HCT116 (cell line): ENCODE measurements at regions not wholly inside any gene's neighbourhood (a gene's known extent, or its start where the extent isn't known, plus 50 kb on each side); places are given as distances from the start of the nearest gene placed in this dataset.

ENCODE experiments used
- ATAC-seq: fragments of 200-7000 bp; cut with Tn5 transposase; 2 replicates; pipeline ENCODE4 v1.9.1; 2020; ENCODE audit warnings: mild to moderate bottlenecking, moderate library complexity
- BruUV-seq: library from RNA; stranded (reverse); fragments of 400-500 nt; replicated peaks from 2 replicates; lab custom pipeline; 2021; lab: Mats Ljungman, UMichigan
- CTCF ChIA-PET: fragments of 300-600 bp; sonication (Branson Sonifier 250); formaldehyde crosslinking; loops from one replicate; lab custom pipeline; 2021; ENCODE audit warnings: antibody characterized with exemption; lab: Charles Lee
- POLR2A ChIA-PET: fragments of 300-600, 350-600 bp; sonication (Branson Sonifier 250); formaldehyde crosslinking; loops from one replicate; lab custom pipeline; 2021; ENCODE audit warnings: antibody characterized with exemption; lab: Charles Lee
- RAD21 ChIA-PET, 2 experiments: fragments of 300-600 bp; sonication (Branson Sonifier 250); formaldehyde crosslinking; loops; one replicate each; lab custom pipeline; 2023; ENCODE audit warnings: low total read pairs in 2 of 2; ENCODE audit not compliant: uncharacterized antibody in 2 of 2, unreplicated experiment in 2 of 2, low non-redundant PET in 1 of 2; lab: Charles Lee
- DNase-seq: peaks from one replicate; pipeline ENCODE4 v3.0.0-alpha.2; 2010; ENCODE audit warnings: low read depth, low spot score
- H2AFZ ChIP-seq: fragments of 200-600 bp; shearing (Covaris generic), sonication (generic); 2 replicates; pipeline ENCODE4 v1.6.1; 2017; ENCODE audit warnings: low read depth, mixed run types, mixed read lengths, antibody characterized with exemption, low read length; ENCODE audit not compliant: poor library complexity, severe bottlenecking
- H3K27ac ChIP-seq: 2 replicates; pipeline ENCODE4 v1.5.1; 2012; ENCODE audit warnings: low read depth, low read length
- H3K27me3 ChIP-seq: fragments of 200-600 bp; sonication (generic); 2 replicates; pipeline ENCODE4 v1.6.1; 2016; ENCODE audit warnings: mixed run types, low read length, mixed read lengths; ENCODE audit not compliant: insufficient read depth
- H3K36me3 ChIP-seq, 2 experiments: fragments of 200-500 bp in 1 of 2; fragments of 200-600 bp in 1 of 2; sonication (Bioruptor generic) in 1 of 2; sonication (generic) in 1 of 2; 2 replicates each; pipeline versions ENCODE4 v1.5.1 to v1.6.1; 2014 to 2016; ENCODE audit warnings: low read length in 2 of 2, inconsistent platforms in 1 of 2, mixed read lengths in 1 of 2, mixed run types in 1 of 2; ENCODE audit not compliant: insufficient read depth in 2 of 2, control insufficient read depth in 1 of 2
- H3K4me1 ChIP-seq, 2 experiments: fragments of 200-600 bp in 1 of 2; sonication (generic) in 1 of 2; 2 replicates each; pipeline versions ENCODE4 v1.5.1 to v1.6.1; 2012 to 2017; ENCODE audit warnings: low read length in 2 of 2, inconsistent platforms in 1 of 2, mild to moderate bottlenecking in 1 of 2, mixed read lengths in 1 of 2, mixed run types in 1 of 2, moderate library complexity in 1 of 2; ENCODE audit not compliant: insufficient read depth in 2 of 2, control insufficient read depth in 1 of 2
- H3K4me2 ChIP-seq: fragments of 200-600 bp; sonication (generic); 2 replicates; pipeline ENCODE4 v1.6.1; 2017; ENCODE audit warnings: mixed run types, low read length, mixed read lengths
- H3K4me3 ChIP-seq, 2 experiments: fragments of 200-600 bp in 1 of 2; sonication (generic) in 1 of 2; replicated peaks in 1 of 2; 2 replicates each; pipeline ENCODE4 v1.5.1; 2011 to 2016; ENCODE audit warnings: low read length in 2 of 2, control low read depth in 1 of 2, low read depth in 1 of 2, mild to moderate bottlenecking in 1 of 2, mixed read lengths in 1 of 2, mixed run types in 1 of 2
- H3K79me2 ChIP-seq: fragments of 200-600 bp; sonication (generic); 2 replicates; pipeline ENCODE4 v1.6.1; 2017; ENCODE audit warnings: mild to moderate bottlenecking, mixed run types, low read length, moderate library complexity, mixed read lengths; ENCODE audit not compliant: insufficient read depth
- H3K9ac ChIP-seq: fragments of 200-600 bp; sonication (generic); 2 replicates; pipeline ENCODE4 v1.6.1; 2016; ENCODE audit warnings: low read length, mixed read lengths
- H3K9me2 ChIP-seq: fragments of 200-600 bp; sonication (generic), shearing (Covaris generic); 2 replicates; pipeline ENCODE4 v1.6.1; 2017; ENCODE audit warnings: mixed run types, mild to moderate bottlenecking, moderate library complexity; ENCODE audit not compliant: insufficient read depth
- H3K9me3 ChIP-seq, 2 experiments: fragments of 200-500 bp in 1 of 2; fragments of 200-600 bp in 1 of 2; sonication (Bioruptor generic) in 1 of 2; sonication (generic) in 1 of 2; 2 replicates each; pipeline ENCODE4 v1.6.1; 2014 to 2017; ENCODE audit warnings: low read length in 2 of 2, mixed read lengths in 2 of 2, inconsistent platforms in 1 of 2, low read depth in 1 of 2, mild to moderate bottlenecking in 1 of 2, mixed run types in 1 of 2, moderate library complexity in 1 of 2; ENCODE audit not compliant: control insufficient read depth in 1 of 2, insufficient read depth in 1 of 2
- H4K20me1 ChIP-seq: fragments of 200-600 bp; sonication (generic), shearing (Covaris generic); 2 replicates; pipeline ENCODE4 v1.6.1; 2017; ENCODE audit warnings: mixed run types, mild to moderate bottlenecking, moderate library complexity; ENCODE audit not compliant: insufficient read depth
- CBX3 ChIP-seq: IDR thresholded peaks from 2 replicates; pipeline ENCODE4 v1.6.1; 2012; ENCODE audit warnings: low read depth
- CEBPB ChIP-seq: IDR thresholded peaks from 2 replicates; pipeline ENCODE4 v1.6.1; 2012; ENCODE audit warnings: low read depth
- ELF1 ChIP-seq: IDR thresholded peaks from 2 replicates; pipeline ENCODE4 v1.6.1; 2012; ENCODE audit warnings: low read depth, borderline replicate concordance
- JUND ChIP-seq: IDR thresholded peaks from 2 replicates; pipeline ENCODE4 v1.6.1; 2012
- POLR2AphosphoS5 ChIP-seq: IDR thresholded peaks from 2 replicates; pipeline ENCODE4 v1.6.1; 2011; ENCODE audit warnings: mild to moderate bottlenecking, low read depth, low read length, moderate library complexity
- RAD21 ChIP-seq: IDR thresholded peaks from 2 replicates; pipeline ENCODE4 v1.6.1; 2012; ENCODE audit warnings: low read depth, mild to moderate bottlenecking
- REST ChIP-seq: IDR thresholded peaks from 2 replicates; pipeline ENCODE4 v1.6.1; 2012; ENCODE audit warnings: low read depth
- SIN3A ChIP-seq: IDR thresholded peaks from 2 replicates; pipeline ENCODE4 v1.6.1; 2012; ENCODE audit warnings: low read depth
- SRF ChIP-seq: IDR thresholded peaks from 2 replicates; pipeline ENCODE4 v1.6.1; 2012; ENCODE audit warnings: low read depth
- TCF7L2 ChIP-seq: IDR thresholded peaks from 2 replicates; pipeline ENCODE4 v1.7.0; 2011; ENCODE audit warnings: borderline replicate concordance, inconsistent platforms; ENCODE audit not compliant: insufficient read depth, insufficient read length; ENCODE audit errors: extremely low read depth
- YY1 ChIP-seq: IDR thresholded peaks from 2 replicates; pipeline ENCODE4 v1.6.1; 2011; ENCODE audit warnings: low read length, low read depth, moderate library complexity, mild to moderate bottlenecking; ENCODE audit not compliant: insufficient replicate concordance; ENCODE audit errors: extremely low read depth
- ZFX ChIP-seq: fragments of 450-650 bp; IDR thresholded peaks from 2 replicates; pipeline ENCODE4 v1.6.1; 2017
- ZNF274 ChIP-seq: fragments of 200-500 bp; sonication (Bioruptor generic); IDR thresholded peaks from 2 replicates; pipeline ENCODE4 v1.6.1; 2014; ENCODE audit warnings: mild to moderate bottlenecking, low read depth, low read length, inconsistent platforms
- intact Hi-C: fragments of 100-400 bp; cut with micrococcal nuclease; formaldehyde crosslinking; loops from 2 replicates; pipeline ENCODE4 v1.10.0; 2022
- TF ChIP-seq, protein P1 (sequence below): IDR thresholded peaks from 2 replicates; pipeline ENCODE4 v1.6.1; 2011; ENCODE audit warnings: mild to moderate bottlenecking, low read length, moderate library complexity; ENCODE audit not compliant: insufficient replicate concordance; ENCODE audit errors: extremely low read depth
- TF ChIP-seq, protein P2 (sequence below): IDR thresholded peaks from 2 replicates; pipeline ENCODE4 v1.6.1; 2012
- TF ChIP-seq, protein P3 (sequence below): IDR thresholded peaks from 2 replicates; pipeline ENCODE4 v1.6.1; 2012

DNA sequence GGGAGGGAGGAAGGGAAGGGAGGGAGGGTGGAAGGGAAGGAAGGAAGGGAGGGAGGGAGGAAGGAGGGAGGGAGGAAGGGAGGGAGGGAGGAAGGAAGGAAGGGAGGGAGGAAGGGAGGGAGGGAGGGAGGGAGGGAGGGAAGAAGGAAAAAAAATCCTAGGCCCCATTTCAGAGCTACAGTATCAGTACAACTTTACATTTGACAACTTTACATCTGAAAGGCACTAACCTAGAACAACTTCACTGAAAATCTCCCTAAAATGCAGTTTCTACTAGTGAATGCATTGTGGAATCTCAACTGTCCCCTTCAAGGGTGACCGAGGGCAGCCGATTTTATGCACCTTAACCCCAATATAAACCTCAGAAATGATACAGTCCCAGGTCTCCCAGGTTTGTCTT, 259.8 kb upstream of the GALNT17 start:
- no peak overlapping the region for H3K4me3 ChIP-seq
- no peaks in the 10 kb centered on the region for H3K9me2 ChIP-seq
- no peak for ATAC-seq
- peaks cover 0 to 4% of the 10 kb centered on the region in 2 experiments; a peak in 2 of 4 replicates for H3K9me3 ChIP-seq
- H3K4me1 ChIP-seq = no peaks in the 10 kb centered on the region
- no peaks in the 10 kb centered on the region for H3K27me3 ChIP-seq
- ChIA-PET POLR2A (no interaction called here), RAD21 (no interaction called here), CTCF (no interaction called here)
- no peak overlapping the region for H3K9ac ChIP-seq
- H3K4me2 ChIP-seq = no peak overlapping the region
- H2AFZ ChIP-seq = no peak overlapping the region
- no peaks in the 10 kb centered on the region for H4K20me1 ChIP-seq
- no peaks in the 10 kb centered on the region for H3K36me3 ChIP-seq
- H3K27ac ChIP-seq = no peak overlapping the region
- BruUV-seq = no TSS peak
- DNase-seq = no peak
- no peaks in the 10 kb centered on the region for H3K79me2 ChIP-seq
- TF ChIP-seq RAD21 (no peak), JUND (no peak), CBX3 (no peak), YY1 (no peak), SIN3A (no peak), CEBPB (no peak), ZNF274 (no peak), SRF (no peak), ZFX (no peak), TCF7L2 (no peak), POLR2AphosphoS5 (no peak), ELF1 (no peak), REST (no peak)
- TF ChIP-seq, protein P1, sequence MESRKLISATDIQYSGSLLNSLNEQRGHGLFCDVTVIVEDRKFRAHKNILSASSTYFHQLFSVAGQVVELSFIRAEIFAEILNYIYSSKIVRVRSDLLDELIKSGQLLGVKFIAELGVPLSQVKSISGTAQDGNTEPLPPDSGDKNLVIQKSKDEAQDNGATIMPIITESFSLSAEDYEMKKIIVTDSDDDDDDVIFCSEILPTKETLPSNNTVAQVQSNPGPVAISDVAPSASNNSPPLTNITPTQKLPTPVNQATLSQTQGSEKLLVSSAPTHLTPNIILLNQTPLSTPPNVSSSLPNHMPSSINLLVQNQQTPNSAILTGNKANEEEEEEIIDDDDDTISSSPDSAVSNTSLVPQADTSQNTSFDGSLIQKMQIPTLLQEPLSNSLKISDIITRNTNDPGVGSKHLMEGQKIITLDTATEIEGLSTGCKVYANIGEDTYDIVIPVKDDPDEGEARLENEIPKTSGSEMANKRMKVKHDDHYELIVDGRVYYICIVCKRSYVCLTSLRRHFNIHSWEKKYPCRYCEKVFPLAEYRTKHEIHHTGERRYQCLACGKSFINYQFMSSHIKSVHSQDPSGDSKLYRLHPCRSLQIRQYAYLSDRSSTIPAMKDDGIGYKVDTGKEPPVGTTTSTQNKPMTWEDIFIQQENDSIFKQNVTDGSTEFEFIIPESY = no peak
- TF ChIP-seq, protein P2, sequence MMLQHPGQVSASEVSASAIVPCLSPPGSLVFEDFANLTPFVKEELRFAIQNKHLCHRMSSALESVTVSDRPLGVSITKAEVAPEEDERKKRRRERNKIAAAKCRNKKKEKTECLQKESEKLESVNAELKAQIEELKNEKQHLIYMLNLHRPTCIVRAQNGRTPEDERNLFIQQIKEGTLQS = no peak
- TF ChIP-seq, protein P3, sequence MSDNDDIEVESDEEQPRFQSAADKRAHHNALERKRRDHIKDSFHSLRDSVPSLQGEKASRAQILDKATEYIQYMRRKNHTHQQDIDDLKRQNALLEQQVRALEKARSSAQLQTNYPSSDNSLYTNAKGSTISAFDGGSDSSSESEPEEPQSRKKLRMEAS = no peak
- intact Hi-C loops = no loop called here
